GM12878 (cell line): ENCODE measurements at regions not wholly inside any gene's neighbourhood (a gene's known extent, or its start where the extent isn't known, plus 50 kb on each side); places are given as distances from the start of the nearest gene placed in this dataset.

ENCODE experiments used
- ATAC-seq: fragments of 200-7000 bp; cut with Tn5 transposase; 3 replicates; pipeline ENCODE4 v1.9.1; 2020; ENCODE audit warnings: mild to moderate bottlenecking, moderate library complexity
- BruUV-seq: library from RNA; stranded (reverse); fragments of 400-500 nt; replicated peaks from 2 replicates; lab custom pipeline; 2021; lab: Mats Ljungman, UMichigan
- CTCF ChIA-PET: fragments of 300-600 bp; sonication (Branson Sonifier 250); formaldehyde crosslinking; extraction: SDS; loops from one replicate; lab custom pipeline; 2021; ENCODE audit warnings: inconsistent platforms; lab: Yijun Ruan, JAX
- POLR2A ChIA-PET: fragments of 350-600 bp; formaldehyde crosslinking; extraction: SDS; loops from one replicate; lab custom pipeline; 2021; ENCODE audit warnings: inconsistent platforms; lab: Charles Lee
- RAD21 ChIA-PET: fragments of 300-600 bp; sonication (Branson Sonifier 250); formaldehyde crosslinking; loops from one replicate; lab custom pipeline; 2023; ENCODE audit warnings: antibody characterized with exemption; ENCODE audit not compliant: unreplicated experiment; lab: Charles Lee
- SMC1A ChIA-PET: fragments of 300-600 bp; sonication (Branson Sonifier 250); formaldehyde crosslinking; loops from one replicate; lab custom pipeline; 2023; ENCODE audit not compliant: unreplicated experiment, uncharacterized antibody; lab: Charles Lee
- DNase-seq: peaks from one replicate; pipeline ENCODE4 v3.0.0-alpha.2; 2011; ENCODE audit warnings: low read depth, low spot score
- FAIRE-seq: peaks from 3 replicates; lab custom pipeline; 2011; peaks lifted over from hg19 to GRCh38; lab: Jason Lieb, UNC
- H2AFZ ChIP-seq: 2 replicates; pipeline ENCODE4 v1.6.0; 2011; ENCODE audit warnings: low read depth, low read length, control low read depth; ENCODE audit not compliant: control insufficient read depth
- H3K27ac ChIP-seq: 2 replicates; pipeline ENCODE4 v1.5.1; 2011; ENCODE audit warnings: control low read depth; ENCODE audit not compliant: control insufficient read depth, insufficient read depth
- H3K27me3 ChIP-seq, 2 experiments: replicated peaks in 1 of 2; 2 replicates each; pipeline versions ENCODE4 v1.6.0 to v1.6.1; 2011; ENCODE audit warnings: low read length in 1 of 2; ENCODE audit not compliant: control insufficient read depth in 2 of 2, insufficient read depth in 2 of 2
- H3K36me3 ChIP-seq, 2 experiments: 2 replicates each; pipeline ENCODE4 v1.5.1; 2011; ENCODE audit warnings: low read length in 1 of 2; ENCODE audit not compliant: control insufficient read depth in 2 of 2, insufficient read depth in 2 of 2
- H3K4me1 ChIP-seq: 2 replicates; pipeline ENCODE4 v1.6.1; 2011; ENCODE audit warnings: mild to moderate bottlenecking, low read length, moderate library complexity, mixed read lengths; ENCODE audit not compliant: control insufficient read depth, insufficient read depth
- H3K4me2 ChIP-seq: 2 replicates; pipeline ENCODE4 v1.6.0; 2011; ENCODE audit warnings: control low read depth; ENCODE audit not compliant: control insufficient read depth, insufficient read depth
- H3K4me3 ChIP-seq: fragments of 200-600 bp; sonication (generic); 2 replicates; pipeline ENCODE4 v1.5.1; 2016
- H3K79me2 ChIP-seq: 2 replicates; pipeline ENCODE4 v1.6.0; 2011; ENCODE audit warnings: low read length; ENCODE audit not compliant: control insufficient read depth, insufficient read depth
- H3K9ac ChIP-seq: 2 replicates; pipeline ENCODE4 v1.8.0; 2011; ENCODE audit warnings: low read length, control low read depth, mixed read lengths; ENCODE audit not compliant: control insufficient read depth, insufficient read depth
- H3K9me3 ChIP-seq: replicated peaks from 3 replicates; pipeline ENCODE4 v1.5.1; 2011; ENCODE audit warnings: mild to moderate bottlenecking, low read length; ENCODE audit not compliant: control insufficient read depth, insufficient read depth
- H4K20me1 ChIP-seq: 2 replicates; pipeline ENCODE4 v1.6.0; 2011; ENCODE audit not compliant: control insufficient read depth, insufficient read depth
- CHD2 ChIP-seq: IDR thresholded peaks from 2 replicates; pipeline ENCODE4 v1.6.1; 2011; ENCODE audit warnings: low read depth, low read length, improper control_type of control experiment, borderline replicate concordance
- JUNB ChIP-seq: IDR thresholded peaks from 2 replicates; pipeline ENCODE4 v1.6.1; 2016; ENCODE audit warnings: antibody characterized with exemption, mild to moderate bottlenecking
- LARP7 ChIP-seq: fragments of 450-650 bp; IDR thresholded peaks from 2 replicates; pipeline ENCODE4 v1.6.1; 2017; ENCODE audit warnings: mild to moderate bottlenecking
- MEF2A ChIP-seq: IDR thresholded peaks from 2 replicates; pipeline ENCODE4 v1.6.1; 2011; ENCODE audit warnings: low read depth, mild to moderate bottlenecking, low read length, moderate library complexity; ENCODE audit not compliant: insufficient read depth
- PKNOX1 ChIP-seq: fragments of 450-650 bp; IDR thresholded peaks from 2 replicates; pipeline ENCODE4 v1.6.1; 2016; ENCODE audit warnings: mild to moderate bottlenecking
- ZBTB11 ChIP-seq: fragments of 450-650 bp; formaldehyde crosslinking; IDR thresholded peaks from 2 replicates; pipeline ENCODE4 v1.5.0; 2022; ENCODE audit warnings: mild to moderate bottlenecking, missing genetic modification characterization
- WGBS: methylation state at CpG from one replicate; pipeline ENCODE4 v1.1.6; 2016; ENCODE audit warnings: low lambda C conversion rate; ENCODE audit not compliant: insufficient replicate concordance, insufficient coverage; ENCODE audit errors: missing lambda C conversion rate; 5-methylcytosine and 5-hydroxymethylcytosine counted together
- in situ Hi-C: fragments of 300-500 bp; cut with MboI; formaldehyde crosslinking; loops from 9 replicates; pipeline ENCODE4 v1.14.3; 2018; ENCODE audit warnings: mixed read lengths
- intact Hi-C: fragments of 100-400 bp; cut with micrococcal nuclease; formaldehyde crosslinking; loops from one replicate; pipeline ENCODE4 v1.14.2; 2022; ENCODE audit not compliant: unreplicated experiment

GRCh38 chr9:12510551-12510950, 182.6 kb upstream of the TYRP1 start:
- Histone ChIP-seq H3K9ac (no peak overlapping the region), H3K27ac (no peak overlapping the region), H3K4me1 (no peaks in the 10 kb centered on the region), H4K20me1 (no peaks in the 10 kb centered on the region), H3K9me3 (no peaks in the 10 kb centered on the region), H3K27me3 (no peaks in the 10 kb centered on the region), H3K4me3 (no peak overlapping the region), H3K36me3 (no peaks in the 10 kb centered on the region), H3K4me2 (no peak overlapping the region), H3K79me2 (no peaks in the 10 kb centered on the region), H2AFZ (no peak overlapping the region)
- intact Hi-C loops = no loop called here
- RAD21 ChIA-PET = no interaction called here
- WGBS = 0% methylated on average over 3 of the region's 3 CpGs
- CTCF ChIA-PET = interaction anchor here (0.7 kb wide), 1 partner anchor 53 kb away, joined by 3 read pairs; no protein-coding TSS in a partner anchor
- ATAC-seq (no peak), FAIRE-seq (no peak), DNase-seq (no peak)
- SMC1A ChIA-PET = no interaction called here
- no TSS peak for BruUV-seq
- TF ChIP-seq PKNOX1 (no peak), JUNB (no peak)
- POLR2A ChIA-PET = no interaction called here
- in situ Hi-C loops = no loop called here

DNA sequence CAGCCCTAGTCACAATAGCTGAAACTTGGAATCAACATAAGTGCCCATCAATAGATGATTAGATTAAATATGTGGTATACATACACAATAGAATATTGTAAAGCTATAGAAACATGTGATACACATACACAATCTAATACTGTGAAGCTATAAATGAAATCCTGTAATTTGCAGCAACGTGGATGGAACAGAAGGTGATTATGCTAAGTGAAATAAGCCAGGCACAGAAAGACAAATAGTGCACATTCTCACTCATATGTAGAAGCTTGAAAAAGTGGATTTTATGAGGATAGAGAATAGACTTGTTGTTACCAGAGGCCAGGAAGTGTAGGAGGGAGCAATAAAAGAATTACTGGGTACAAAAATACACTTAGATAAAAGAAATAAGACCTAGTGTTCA, 181.5 kb upstream of the TYRP1 start:
- Histone ChIP-seq H3K4me2 (no peak overlapping the region), H3K9ac (no peak overlapping the region), H3K4me3 (no peak overlapping the region), H2AFZ (no peak overlapping the region), H3K27ac (no peak overlapping the region), H3K4me1 (no peaks in the 10 kb centered on the region), H3K27me3 (no peaks in the 10 kb centered on the region), H3K9me3 (no peaks in the 10 kb centered on the region), H3K79me2 (no peaks in the 10 kb centered on the region), H4K20me1 (no peaks in the 10 kb centered on the region), H3K36me3 (no peaks in the 10 kb centered on the region)
- TF ChIP-seq JUNB (no peak), MEF2A (no peak), ZBTB11 (CRISPR knock-in tag) (no peak), LARP7 (no peak), CHD2 (no peak)
- ChIA-PET RAD21 (no interaction called here), POLR2A (no interaction called here), CTCF (no interaction called here), SMC1A (interaction anchor here (0.7 kb wide), 1 partner anchor 17 kb away, joined by 3 read pairs; no protein-coding TSS in a partner anchor)
- BruUV-seq = no TSS peak
- ATAC-seq (no peak), FAIRE-seq (no peak), DNase-seq (no peak)
- intact Hi-C loops = no loop called here
- in situ Hi-C loops = no loop called here
- WGBS = 0% methylated on average over 1 of the region's 1 CpG
